NCI-H187 treated with DMSO at 0.1 percent for 48 hours (cell line): ENCODE measurements at regions not wholly inside any gene's neighbourhood (a gene's known extent, or its start where the extent isn't known, plus 50 kb on each side); places are given as distances from the start of the nearest gene placed in this dataset.
"Not testable (repeated sequence)": the region's sequence is repeated elsewhere in the genome, so short reads cannot be mapped to it uniquely, and the experiment has no call there.

ENCODE experiments used
- DNase-seq: peaks from one replicate; lab custom pipeline; 2025; lab: John Stamatoyannopoulos, UW

GRCh38 chr12:25793196-25793595 is 165.3 kb upstream of the RASSF8 start:
- no peak for DNase-seq

GRCh38 chr12:25794571-25794970 is 163.9 kb upstream of the RASSF8 start:
- DNase-seq = no peak

- no peak for DNase-seq
Observed at GRCh38 chr12:25796523-25797000, 161.9 kb upstream of the RASSF8 start.

GRCh38 chr12:25797386-25797785 is 161.1 kb upstream of the RASSF8 start:
- no peak for DNase-seq

GRCh38 chr12:25797949-25798348 is 160.5 kb upstream of the RASSF8 start:
- no peak for DNase-seq

GRCh38 chr12:25800101-25800500 is 158.4 kb upstream of the RASSF8 start:
- no peak for DNase-seq

GRCh38 chr12:25801734-25802133 is 156.7 kb upstream of the RASSF8 start:
- DNase-seq = no peak

GRCh38 chr12:25802143-25802542 is 156.3 kb upstream of the RASSF8 start:
- DNase-seq = no peak

GRCh38 chr12:25803029-25803664 is 155.3 kb upstream of the RASSF8 start:
- not testable (repeated sequence) for DNase-seq

- not testable (repeated sequence) for DNase-seq
Observed at GRCh38 chr12:25804286-25804685, 154.2 kb upstream of the RASSF8 start.

- DNase-seq = no peak
Observed at GRCh38 chr12:25806271-25806670, 152.2 kb upstream of the RASSF8 start.

- no peak for DNase-seq
Observed at GRCh38 chr12:25808604-25809003, 149.9 kb upstream of the RASSF8 start.

GRCh38 chr12:25810683-25811082 is 147.8 kb upstream of the RASSF8 start:
- DNase-seq = no peak

GRCh38 chr12:25811656-25812126 is 146.8 kb upstream of the RASSF8 start:
- DNase-seq = no peak

- DNase-seq = no peak
Observed at GRCh38 chr12:25812295-25812694, 146.2 kb upstream of the RASSF8 start.

- DNase-seq = no peak
Observed at GRCh38 chr12:25813843-25814242, 144.6 kb upstream of the RASSF8 start.

- DNase-seq = no peak
Observed at GRCh38 chr12:25816637-25817036, 141.8 kb upstream of the RASSF8 start.

GRCh38 chr12:25817166-25817565 is 141.3 kb upstream of the RASSF8 start:
- DNase-seq = no peak

GRCh38 chr12:25818596-25819390 is 139.7 kb upstream of the RASSF8 start:
- no peak for DNase-seq

- no peak for DNase-seq
Observed at GRCh38 chr12:25819691-25820090, 138.8 kb upstream of the RASSF8 start.

GRCh38 chr12:25822281-25822680 is 136.2 kb upstream of the RASSF8 start:
- no peak for DNase-seq

GRCh38 chr12:25824734-25825133 is 133.7 kb upstream of the RASSF8 start:
- DNase-seq = no peak

GRCh38 chr12:25825446-25825845 is 133.0 kb upstream of the RASSF8 start:
- DNase-seq = no peak
